GM19240 (cell line): ENCODE measurements at regions not wholly inside any gene's neighbourhood (a gene's known extent, or its start where the extent isn't known, plus 50 kb on each side); places are given as distances from the start of the nearest gene placed in this dataset.
"Not testable (repeated sequence)": the region's sequence is repeated elsewhere in the genome, so short reads cannot be mapped to it uniquely, and the experiment has no call there.

ENCODE experiments used
- DNase-seq: peaks from one replicate; pipeline ENCODE4 v3.0.0; 2011; ENCODE audit warnings: low spot score; ENCODE audit not compliant: insufficient read length

GRCh38 chr5:89050062-89050461 lies 167.1 kb upstream of the MEF2C start:
- DNase-seq = not testable (repeated sequence)

- DNase-seq = no peak
Observed at GRCh38 chr5:89047571-89047970, 164.6 kb upstream of the MEF2C start.

- no peak for DNase-seq
Observed at GRCh38 chr5:89045216-89045615, 162.2 kb upstream of the MEF2C start.

GRCh38 chr5:89044674-89045200 lies 161.8 kb upstream of the MEF2C start:
- DNase-seq = no peak

GRCh38 chr5:89043676-89044075 lies 160.7 kb upstream of the MEF2C start:
- DNase-seq = no peak

GRCh38 chr5:89042746-89043145 lies 159.8 kb upstream of the MEF2C start:
- DNase-seq = no peak

GRCh38 chr5:89041976-89042375 lies 159.0 kb upstream of the MEF2C start:
- no peak for DNase-seq

- no peak for DNase-seq
Observed at GRCh38 chr5:89041249-89041779, 158.3 kb upstream of the MEF2C start.

- DNase-seq = no peak
Observed at GRCh38 chr5:89036704-89037489, 153.9 kb upstream of the MEF2C start.

GRCh38 chr5:89036166-89036565 lies 153.2 kb upstream of the MEF2C start:
- no peak for DNase-seq

GRCh38 chr5:89034588-89034987 lies 151.6 kb upstream of the MEF2C start:
- DNase-seq = no peak

GRCh38 chr5:89030798-89031197 lies 147.8 kb upstream of the MEF2C start:
- DNase-seq = no peak

- no peak for DNase-seq
Observed at GRCh38 chr5:89028595-89029285, 145.8 kb upstream of the MEF2C start.

GRCh38 chr5:89024045-89024444 lies 141.1 kb upstream of the MEF2C start:
- no peak for DNase-seq

GRCh38 chr5:89020926-89021610 lies 138.1 kb upstream of the MEF2C start:
- DNase-seq = no peak

- DNase-seq = no peak
Observed at GRCh38 chr5:89016741-89017303, 133.8 kb upstream of the MEF2C start.

- DNase-seq = no peak
Observed at GRCh38 chr5:89015409-89015808, 132.4 kb upstream of the MEF2C start.

- DNase-seq = no peak
Observed at GRCh38 chr5:89011778-89012711, 129.1 kb upstream of the MEF2C start.

- no peak for DNase-seq
Observed at GRCh38 chr5:89010512-89010911, 127.5 kb upstream of the MEF2C start.

GRCh38 chr5:89008291-89008690 lies 125.3 kb upstream of the MEF2C start:
- no peak for DNase-seq
